Tibial nerve (tissue), 4 donors: ENCODE measurements at regions not wholly inside any gene's neighbourhood (a gene's known extent, or its start where the extent isn't known, plus 50 kb on each side); places are given as distances from the start of the nearest gene placed in this dataset.

Experiments used
- DNase-seq, 2 donors: peaks; one replicate each; pipeline ENCODE4 v3.0.0-alpha.2; 2019; ENCODE audit warnings: low spot score in 2 of 2
- H3K27ac ChIP-seq, 4 donors: fragments of 200-600 bp; sonication (generic) in 3 of 4; one replicate each; pipeline ENCODE4 v1.5.1; 2017 to 2019; ENCODE audit warnings: mild to moderate bottlenecking in 1 of 4
- H3K27me3 ChIP-seq, 2 donors: fragments of 200-600 bp; sonication (generic) in 1 of 2; one replicate each; pipeline versions ENCODE4 v1.5.1 to v1.6.0; 2017 to 2019
- H3K36me3 ChIP-seq, 3 donors: fragments of 200-600 bp; sonication (generic); one replicate each; pipeline ENCODE4 v1.5.1; 2018 to 2019
- H3K4me1 ChIP-seq, 4 donors: fragments of 200-600 bp; sonication (generic) in 3 of 4; one replicate each; pipeline ENCODE4 v1.5.1; 2017 to 2019
- H3K4me3 ChIP-seq, 4 donors: fragments of 200-600 bp; sonication (generic) in 3 of 4; one replicate each; pipeline ENCODE4 v1.5.1; 2017 to 2019; ENCODE audit warnings: mild to moderate bottlenecking in 1 of 4, moderate library complexity in 1 of 4
- H3K9me3 ChIP-seq, 4 donors: fragments of 200-600 bp; sonication (generic) in 3 of 4; one replicate each; pipeline ENCODE4 v1.5.1; 2017 to 2019
- CTCF ChIP-seq, 5 experiments: fragments of 200-600 bp in 3 of 5; fragments of 450-650 bp in 2 of 5; sonication (generic) in 3 of 5; IDR thresholded peaks; one replicate each; pipeline ENCODE4 v1.5.1; 2016 to 2019; ENCODE audit warnings: antibody characterized with exemption in 5 of 5, mild to moderate bottlenecking in 3 of 5, moderate library complexity in 2 of 5
- EP300 ChIP-seq, 2 donors: sonication (generic); formaldehyde crosslinking; IDR thresholded peaks; one replicate each; pipeline ENCODE4 v1.6.1; 2017; ENCODE audit warnings: antibody characterized with exemption in 2 of 2, mild to moderate bottlenecking in 1 of 2
- POLR2A ChIP-seq, 2 donors: fragments of 450-650 bp; IDR thresholded peaks; one replicate each; pipeline ENCODE4 v1.6.1; 2017; ENCODE audit warnings: antibody characterized with exemption in 2 of 2, mild to moderate bottlenecking in 2 of 2, moderate library complexity in 2 of 2
- WGBS, 2 donors: methylation state at CpG; one replicate each; pipeline ENCODE4 v1.1.5; 2018; 5-methylcytosine and 5-hydroxymethylcytosine counted together

GRCh38 chr1:79887059-79887458 is 880.5 kb upstream of the ADGRL4 start:
- Histone ChIP-seq H3K27ac (no peak overlapping the region), H3K36me3 (no peaks in the 10 kb centered on the region), H3K4me3 (no peak overlapping the region), H3K27me3 (no peaks in the 10 kb centered on the region), H3K4me1 (no peaks in the 10 kb centered on the region), H3K9me3 (peaks cover 0 to 9% (median 0%) of the 10 kb centered on the region in 4 donors)
- no peak for DNase-seq
- no peak for TF ChIP-seq CTCF (IDR thresholded peaks at IDR 0.05)
- TF ChIP-seq POLR2A (IDR thresholded peaks at IDR 0.05) = no peak
- TF ChIP-seq EP300 (IDR thresholded peaks at IDR 0.05) = no peak

GRCh38 chr1:79885101-79885500 is 878.6 kb upstream of the ADGRL4 start:
- Histone ChIP-seq H3K4me1 (no peaks in the 10 kb centered on the region), H3K4me3 (no peak overlapping the region), H3K27ac (no peak overlapping the region), H3K27me3 (no peaks in the 10 kb centered on the region), H3K36me3 (no peaks in the 10 kb centered on the region), H3K9me3 (peaks cover 0 to 11% (median 0%) of the 10 kb centered on the region in 4 donors)
- no peak for DNase-seq
- TF ChIP-seq CTCF (IDR thresholded peaks at IDR 0.05) = no peak
- no peak for TF ChIP-seq POLR2A (IDR thresholded peaks at IDR 0.05)
- TF ChIP-seq EP300 (IDR thresholded peaks at IDR 0.05) = no peak

- H3K9me3 ChIP-seq = peaks cover 0 to 4% (median 0%) of the 10 kb centered on the region in 4 donors
- 58 to 94% methylated on average over 2 of the region's 2 CpGs for WGBS, 2 donors
- H3K27me3 ChIP-seq = no peaks in the 10 kb centered on the region
- H3K4me1 ChIP-seq = no peaks in the 10 kb centered on the region
- no peak for DNase-seq
- H3K36me3 ChIP-seq = no peaks in the 10 kb centered on the region
- no peak overlapping the region for H3K27ac ChIP-seq
- TF ChIP-seq CTCF (IDR thresholded peaks at IDR 0.05) = no peak
- H3K4me3 ChIP-seq = no peak overlapping the region
Observed at GRCh38 chr1:79877086-79877485, 870.6 kb upstream of the ADGRL4 start.

- Histone ChIP-seq H3K4me1 (no peaks in the 10 kb centered on the region), H3K27ac (no peak overlapping the region), H3K4me3 (no peak overlapping the region), H3K27me3 (no peaks in the 10 kb centered on the region), H3K36me3 (no peaks in the 10 kb centered on the region), H3K9me3 (peaks cover 0 to 3% (median 0%) of the 10 kb centered on the region in 4 donors)
- no peak for DNase-seq
- TF ChIP-seq EP300 (IDR thresholded peaks at IDR 0.05) (no peak), POLR2A (IDR thresholded peaks at IDR 0.05) (no peak), CTCF (IDR thresholded peaks at IDR 0.05) (no peak)
- 78 to 93% methylated on average over 5 of the region's 5 CpGs for WGBS, 2 donors
Observed at GRCh38 chr1:79875187-79875586, 868.7 kb upstream of the ADGRL4 start.

DNA sequence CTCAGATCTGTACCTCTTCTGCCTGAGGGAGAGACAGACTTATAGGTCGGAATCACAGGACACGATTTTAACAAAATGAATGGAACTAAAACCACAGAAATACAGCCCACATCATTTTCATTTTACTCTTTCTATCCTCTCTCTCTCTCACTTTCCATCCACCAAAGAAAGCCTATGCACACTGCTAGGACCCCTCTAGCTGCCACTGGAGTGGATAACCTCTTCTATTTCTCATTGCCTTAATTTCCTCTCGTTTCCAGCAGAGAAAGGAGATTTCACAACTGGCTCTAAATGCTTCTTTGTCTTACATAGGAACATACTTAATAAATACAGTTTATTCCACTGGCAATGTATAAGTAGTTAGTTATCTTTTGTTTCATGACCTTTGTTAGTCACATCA is 867.8 kb upstream of the ADGRL4 start:
- WGBS, 2 donors = 58 to 76% methylated on average over 3 of the region's 3 CpGs
- Histone ChIP-seq H3K4me1 (no peaks in the 10 kb centered on the region), H3K36me3 (no peaks in the 10 kb centered on the region), H3K27ac (no peak overlapping the region), H3K9me3 (no peaks in the 10 kb centered on the region), H3K27me3 (no peaks in the 10 kb centered on the region), H3K4me3 (no peak overlapping the region)
- no peak for DNase-seq
- no peak for TF ChIP-seq EP300 (IDR thresholded peaks at IDR 0.05)
- TF ChIP-seq CTCF (IDR thresholded peaks at IDR 0.05) = no peak
